ENCODE measurements at regions not wholly inside any gene's neighbourhood (a gene's known extent, or its start where the extent isn't known, plus 50 kb on each side); places are given as distances from the start of the nearest gene placed in this dataset.

DNA sequence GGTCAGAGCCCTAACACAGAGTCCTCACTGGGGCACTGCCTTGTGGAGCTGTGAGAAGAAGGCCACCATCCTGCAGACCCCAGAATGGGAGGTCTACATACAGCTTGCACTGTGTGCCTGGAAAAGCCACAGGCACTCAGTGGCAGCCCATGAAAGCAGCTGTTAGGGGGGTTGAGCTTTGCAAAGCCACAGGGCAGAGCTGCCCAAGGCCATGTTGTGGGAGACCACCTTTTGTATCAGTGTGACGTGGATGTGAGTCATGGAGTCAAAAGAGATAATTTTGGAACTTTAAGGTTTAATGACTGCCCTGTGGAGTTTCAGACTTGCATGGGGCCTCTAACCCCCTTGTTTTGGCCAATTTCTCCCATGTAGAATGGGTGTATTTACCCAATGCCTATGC lies 52.9 kb upstream of the TPRG1 start:
- no peak for FAIRE-seq

DNA sequence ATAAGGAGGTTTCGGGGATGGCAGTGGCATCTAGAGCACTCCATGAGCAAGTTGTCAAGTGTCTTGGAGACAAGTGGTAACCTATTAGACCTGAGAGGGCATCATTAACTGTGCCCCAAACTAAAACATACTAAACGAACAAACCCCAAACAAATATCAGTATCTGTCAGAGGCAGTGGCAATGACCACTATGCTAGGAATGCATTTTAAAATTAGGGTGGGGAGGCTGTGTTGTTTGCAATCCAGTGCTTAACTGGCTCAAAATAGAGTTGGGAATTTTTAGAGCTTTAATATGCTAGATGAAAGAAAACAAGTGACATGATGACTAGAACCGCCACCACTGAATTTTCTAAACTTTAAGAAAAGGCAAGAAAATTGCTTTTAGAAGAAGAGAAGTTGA lies 51.8 kb upstream of the TPRG1 start:
- no peak for FAIRE-seq

DNA sequence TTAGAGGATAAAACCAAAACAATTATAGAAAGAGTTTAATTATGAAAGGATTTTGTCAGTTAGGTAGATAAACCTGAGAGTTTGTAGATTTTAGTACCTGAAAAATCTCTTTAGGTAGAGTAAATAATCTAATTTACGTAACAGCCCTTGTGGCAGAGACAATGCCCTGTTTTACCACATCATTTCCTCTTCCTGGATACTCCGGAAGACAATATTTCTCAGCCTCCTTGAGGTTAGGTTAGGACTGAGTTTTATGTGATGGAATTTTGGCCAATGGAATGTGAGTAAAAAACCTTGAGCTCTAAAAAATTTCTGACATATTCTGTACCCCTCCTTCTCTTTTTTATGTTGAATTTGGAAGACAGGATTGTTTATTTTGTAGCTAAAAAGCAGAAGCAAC lies 50.7 kb upstream of the TPRG1 start:
- FAIRE-seq, result no peak
